ENCODE measurements at regions not wholly inside any gene's neighbourhood (a gene's known extent, or its start where the extent isn't known, plus 50 kb on each side); places are given as distances from the start of the nearest gene placed in this dataset.

DNA sequence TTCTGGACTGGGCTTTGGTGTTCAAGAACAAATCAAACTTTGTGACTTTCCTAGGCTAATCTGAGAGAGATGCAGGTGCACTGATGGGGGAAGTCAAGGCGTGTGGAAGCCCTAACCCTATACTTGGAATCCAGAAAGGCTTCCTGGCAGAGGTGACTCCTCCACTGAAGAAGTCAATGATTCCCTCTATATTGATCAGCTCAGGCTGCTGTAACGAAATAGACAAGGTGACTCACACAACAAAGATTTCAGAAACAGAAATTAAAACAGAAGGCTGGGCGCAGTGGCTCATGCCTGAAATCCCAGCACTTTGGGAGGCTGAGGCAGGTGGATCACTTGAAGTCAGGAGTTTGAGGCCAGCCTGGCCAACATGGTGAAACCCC is 69.6 kb upstream of the GGTA1 start:
- peak; percentile 27 for DNase-seq

GRCh38 chr9:121572581-121572980 is 72.9 kb upstream of the GGTA1 start:
- DNase-seq = no peak

DNA sequence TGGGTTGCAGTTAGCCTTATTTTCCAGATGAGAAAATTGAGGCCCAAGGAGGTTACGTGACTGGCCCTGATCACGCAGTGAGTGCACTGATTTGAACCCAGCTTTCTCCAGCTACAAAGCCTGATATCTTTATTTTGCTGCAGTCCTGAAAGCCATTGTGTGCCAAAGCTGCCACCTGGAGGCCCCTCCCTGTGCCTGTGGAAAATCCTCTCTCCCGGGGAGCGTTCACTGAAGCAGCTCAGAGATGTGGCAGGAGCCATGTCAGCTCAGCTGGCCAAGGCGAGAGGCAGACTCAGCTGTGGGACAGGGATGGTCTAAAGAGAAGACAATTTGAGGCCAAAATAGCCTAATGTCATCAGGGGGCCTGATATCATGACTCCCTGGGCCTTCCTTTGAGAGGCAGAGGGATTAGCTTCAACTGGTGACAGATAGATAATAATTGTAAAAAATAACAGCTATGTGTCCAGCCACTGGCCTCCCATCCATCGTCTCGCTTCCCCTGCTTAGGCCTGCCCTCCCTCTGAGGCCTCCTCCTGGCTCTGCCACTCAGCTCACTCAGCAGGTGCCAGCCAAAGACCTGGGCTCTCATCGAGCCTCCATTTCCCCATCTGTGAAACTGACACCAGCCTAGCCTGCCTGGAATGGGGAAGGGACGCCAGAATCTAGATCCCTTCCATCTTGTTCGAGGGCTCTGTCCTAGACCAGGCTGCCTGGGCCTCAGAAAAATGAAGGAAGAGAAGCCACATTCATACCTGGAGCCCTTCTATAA is 74.3 kb upstream of the GGTA1 start:
- DNase-seq = no peak

DNA sequence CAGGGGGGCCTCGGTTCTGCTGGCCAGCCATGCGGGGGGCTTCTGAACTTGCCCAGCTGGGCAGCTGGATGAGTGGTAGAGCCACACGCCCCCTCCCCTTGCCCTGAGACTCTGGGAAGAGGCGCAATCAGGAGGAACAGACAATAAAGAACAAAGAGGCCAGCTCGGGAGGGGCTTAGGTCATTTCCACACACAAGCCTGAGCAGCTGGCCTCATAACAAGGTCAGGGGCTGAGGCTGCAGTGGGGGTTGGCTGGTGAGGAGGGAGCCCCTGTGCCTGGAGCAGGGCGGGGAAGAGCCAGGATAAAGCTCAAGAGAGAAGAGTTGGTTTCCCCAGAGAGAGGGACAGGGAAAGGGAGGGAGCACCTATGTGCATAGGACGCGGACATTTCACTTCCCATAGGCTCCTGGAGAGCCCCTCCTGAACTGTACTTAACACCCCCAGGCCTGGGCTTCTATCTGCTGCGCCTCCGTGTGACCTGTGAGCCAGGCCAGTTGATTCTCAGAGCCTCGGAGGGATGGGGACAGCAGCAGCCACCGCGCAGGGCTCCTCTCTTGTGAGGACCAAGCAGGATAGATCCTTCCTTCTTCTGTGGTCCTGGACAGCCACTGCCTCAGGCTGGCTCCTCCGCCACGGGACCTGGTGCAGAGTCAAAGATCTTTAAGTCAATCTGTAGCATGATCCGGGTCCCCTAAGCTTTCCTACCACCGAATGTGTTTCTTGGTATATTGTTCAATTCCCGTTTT is 75.3 kb upstream of the GGTA1 start:
- DNase-seq = no peak

DNA sequence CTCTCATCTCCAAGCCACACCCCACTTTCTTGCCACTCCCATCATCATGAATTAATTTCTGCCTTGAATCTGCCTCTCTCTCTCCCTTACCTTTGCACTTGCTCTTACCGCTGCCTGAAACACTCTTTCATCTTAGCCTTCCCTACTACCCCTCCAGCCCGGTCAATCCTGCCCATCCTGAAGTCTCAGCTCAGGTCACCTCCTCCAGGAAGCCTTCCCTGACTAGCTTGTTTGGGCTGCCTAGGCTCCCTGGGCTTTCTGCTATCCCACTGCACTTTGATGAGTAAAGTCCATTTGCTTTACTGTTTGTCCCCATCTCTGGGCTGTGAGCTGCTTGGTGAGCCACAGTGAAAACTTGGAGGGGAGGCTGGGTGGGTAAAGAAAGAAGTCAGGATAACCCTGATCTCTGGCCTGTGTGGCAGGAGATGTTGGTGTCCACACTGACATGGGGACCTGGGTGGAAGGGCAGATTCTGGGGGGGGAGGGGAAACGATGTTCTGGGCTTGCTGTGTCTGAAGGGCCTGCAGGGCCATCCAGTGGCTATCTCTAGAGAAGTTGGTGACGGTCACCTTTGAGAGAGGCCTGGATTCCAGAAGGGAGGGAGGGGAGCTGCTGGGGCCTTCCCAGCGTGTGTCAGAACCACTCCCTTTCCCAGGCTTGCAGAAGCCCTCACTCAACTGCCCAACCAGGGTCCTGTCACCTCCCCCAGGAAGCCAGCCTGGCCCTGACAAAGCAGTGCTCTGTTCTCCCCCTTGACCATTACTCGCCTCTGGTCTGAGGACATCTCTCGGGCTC is 75.0 kb upstream of the DAB2IP start:
- no peak for DNase-seq

DNA sequence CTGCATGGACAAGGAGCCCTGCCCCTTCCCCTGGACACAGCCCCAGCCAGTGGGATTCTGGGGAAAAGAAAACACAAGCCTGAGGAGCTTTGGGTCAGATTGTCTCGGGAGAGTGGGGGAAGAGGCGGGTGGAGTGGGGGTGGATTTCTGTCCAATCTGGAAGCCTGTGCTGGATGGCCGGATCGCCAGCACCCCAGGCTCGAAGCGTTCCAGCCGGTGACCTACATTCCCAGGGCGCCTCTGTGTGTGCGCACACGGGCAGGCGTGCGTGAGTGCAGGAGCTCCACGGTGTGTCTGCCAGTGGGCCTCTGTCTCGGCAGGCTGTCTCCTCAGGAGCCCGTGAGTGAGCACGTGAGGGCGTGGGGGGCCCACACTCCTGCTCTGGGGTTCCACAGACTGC is 74.3 kb upstream of the DAB2IP start:
- no peak for DNase-seq

DNA sequence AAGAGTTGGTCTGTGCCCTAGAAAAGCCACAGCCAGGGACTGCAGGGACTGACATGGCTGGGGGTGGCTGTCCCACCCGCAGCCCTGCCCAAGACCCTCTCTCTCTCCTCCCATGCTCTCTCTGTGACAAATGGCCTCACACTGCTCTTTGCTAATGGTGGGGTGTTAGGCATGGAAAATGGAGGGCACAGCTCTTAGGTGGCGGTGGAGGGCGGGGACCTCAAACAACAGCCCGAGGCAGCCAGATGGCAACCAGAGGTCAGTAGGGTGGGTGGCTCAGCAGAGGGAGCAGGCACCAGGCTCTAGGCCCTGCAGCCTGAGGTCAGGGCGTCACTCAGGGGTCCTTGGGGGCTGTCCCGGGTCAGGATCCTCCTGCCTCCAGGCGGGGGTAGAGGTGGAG is 73.9 kb upstream of the DAB2IP start:
- DNase-seq = no peak

- no peak for DNase-seq
These were observed 69.4 kb upstream of the DAB2IP start for GRCh38 chr9:121581786-121582600.

GRCh38 chr9:121582641-121583040 is 68.8 kb upstream of the DAB2IP start:
- DNase-seq = no peak

- peak; percentile 14 for DNase-seq
These were observed 67.0 kb upstream of the DAB2IP start for GRCh38 chr9:121584421-121584820.

DNA sequence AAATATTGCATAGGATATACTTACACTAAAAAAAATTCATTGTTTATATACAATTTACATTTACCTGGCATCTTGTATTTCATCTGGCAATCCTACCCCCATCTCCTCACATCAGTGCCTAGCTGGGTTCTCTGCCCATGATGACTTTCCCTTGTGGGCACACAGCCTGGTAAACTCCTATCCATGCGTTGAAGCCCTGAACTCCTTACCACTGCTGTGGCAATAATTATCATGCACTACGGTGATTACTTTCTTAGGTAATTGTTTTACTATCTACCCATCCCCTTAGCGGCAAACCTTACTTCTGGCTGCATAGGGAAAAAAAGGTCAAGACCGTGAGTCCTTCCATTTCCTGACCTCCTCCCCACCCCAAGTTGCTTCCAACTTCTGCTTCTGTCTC is 63.6 kb upstream of the DAB2IP start:
- DNase-seq = no peak

- no peak for DNase-seq
These were observed 61.4 kb upstream of the DAB2IP start for GRCh38 chr9:121589986-121590385.

GRCh38 chr9:121592265-121592664 is 59.2 kb upstream of the DAB2IP start:
- DNase-seq = no peak

GRCh38 chr9:121593066-121593465 is 58.4 kb upstream of the DAB2IP start:
- DNase-seq = no peak

DNA sequence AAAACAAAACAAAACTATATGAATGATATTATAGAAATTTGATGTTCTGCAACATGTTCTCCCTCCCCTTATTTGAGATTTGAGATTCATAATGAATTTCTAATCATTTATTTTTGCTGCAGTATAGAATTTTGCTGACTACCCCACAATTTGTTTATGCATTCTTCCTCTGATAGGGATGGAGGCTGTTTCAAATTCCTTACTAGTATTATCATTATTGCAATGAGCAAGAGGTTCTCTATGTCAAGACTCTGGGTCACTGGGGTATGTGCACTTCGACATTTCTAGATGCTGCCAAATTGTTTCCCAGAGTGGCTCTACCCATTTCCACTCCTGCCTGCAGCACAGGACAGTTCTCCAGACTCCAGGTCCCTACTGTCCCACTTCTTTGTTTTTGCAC is 54.9 kb upstream of the DAB2IP start:
- DNase-seq = peak; percentile 13

DNA sequence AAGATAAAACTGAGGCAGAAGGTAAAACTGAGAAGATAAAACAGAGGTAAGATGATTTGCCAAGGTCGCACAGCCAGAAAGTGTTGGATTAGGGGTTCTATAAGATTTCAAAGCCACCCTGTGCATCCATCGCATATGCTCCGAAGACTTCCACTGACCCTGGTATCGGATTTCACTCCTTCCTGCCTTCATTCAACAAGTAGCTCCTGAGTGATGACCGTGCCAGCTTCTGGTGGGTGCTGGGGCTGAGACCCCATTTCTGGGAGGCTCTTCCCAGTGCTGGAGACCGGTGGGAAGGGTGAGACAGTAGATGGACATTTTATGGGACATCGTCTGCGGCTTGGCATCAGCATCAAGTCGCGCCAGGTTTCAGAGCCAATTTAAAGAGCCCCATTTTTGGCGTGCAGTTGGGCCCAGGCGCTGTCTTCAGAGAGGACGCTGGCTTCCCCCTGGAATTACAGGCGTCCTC is 53.7 kb upstream of the DAB2IP start:
- DNase-seq = no peak

GRCh38 chr9:121598167-121598964 is 53.1 kb upstream of the DAB2IP start:
- no peak for DNase-seq

DNA sequence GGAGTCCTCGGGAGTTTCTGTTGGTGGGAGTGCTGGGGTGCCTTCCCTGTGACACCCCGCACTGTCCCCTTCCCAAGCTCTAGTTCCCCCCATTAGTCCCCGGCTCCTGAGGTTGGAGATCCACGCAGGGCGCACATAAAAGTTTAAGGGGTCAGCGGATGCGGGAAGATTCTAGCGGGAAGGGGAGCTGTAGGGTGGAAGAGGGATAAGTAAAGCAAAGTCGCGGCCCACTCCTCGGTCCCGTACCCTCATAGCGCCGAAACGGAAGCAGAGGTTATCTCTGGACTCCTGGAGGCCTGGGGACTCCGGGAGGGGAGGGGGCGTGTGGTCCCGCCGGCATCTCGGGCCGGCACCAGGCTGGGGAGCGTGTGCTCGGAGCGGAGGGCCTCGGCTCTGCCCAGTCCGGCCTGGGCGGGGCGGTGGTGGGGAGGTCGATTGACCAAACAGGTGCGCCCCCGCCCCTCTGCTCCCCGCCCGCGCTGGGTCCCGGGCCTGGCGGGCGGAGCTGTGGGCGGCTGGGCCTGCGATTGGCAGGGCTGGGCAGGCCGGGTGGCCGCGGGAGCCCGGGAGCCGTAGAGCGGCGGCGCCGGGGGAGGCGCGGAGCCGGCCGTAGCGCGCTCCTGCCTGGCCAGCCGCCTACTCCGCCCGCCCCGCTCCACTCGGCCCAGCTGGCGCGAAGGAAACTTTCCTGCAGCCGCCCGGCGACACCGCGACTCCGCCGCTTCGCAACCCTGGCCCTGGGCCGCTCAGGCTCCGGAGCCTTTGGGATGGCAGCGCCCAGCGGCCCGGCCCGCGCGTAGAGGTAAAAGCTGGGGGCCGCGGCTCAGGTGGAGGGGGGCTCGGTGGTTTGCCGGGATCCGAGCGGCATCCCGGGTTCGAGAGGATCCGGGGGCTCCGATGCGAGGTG is 52.2 kb upstream of the DAB2IP start:
- DNase-seq = no peak

DNA sequence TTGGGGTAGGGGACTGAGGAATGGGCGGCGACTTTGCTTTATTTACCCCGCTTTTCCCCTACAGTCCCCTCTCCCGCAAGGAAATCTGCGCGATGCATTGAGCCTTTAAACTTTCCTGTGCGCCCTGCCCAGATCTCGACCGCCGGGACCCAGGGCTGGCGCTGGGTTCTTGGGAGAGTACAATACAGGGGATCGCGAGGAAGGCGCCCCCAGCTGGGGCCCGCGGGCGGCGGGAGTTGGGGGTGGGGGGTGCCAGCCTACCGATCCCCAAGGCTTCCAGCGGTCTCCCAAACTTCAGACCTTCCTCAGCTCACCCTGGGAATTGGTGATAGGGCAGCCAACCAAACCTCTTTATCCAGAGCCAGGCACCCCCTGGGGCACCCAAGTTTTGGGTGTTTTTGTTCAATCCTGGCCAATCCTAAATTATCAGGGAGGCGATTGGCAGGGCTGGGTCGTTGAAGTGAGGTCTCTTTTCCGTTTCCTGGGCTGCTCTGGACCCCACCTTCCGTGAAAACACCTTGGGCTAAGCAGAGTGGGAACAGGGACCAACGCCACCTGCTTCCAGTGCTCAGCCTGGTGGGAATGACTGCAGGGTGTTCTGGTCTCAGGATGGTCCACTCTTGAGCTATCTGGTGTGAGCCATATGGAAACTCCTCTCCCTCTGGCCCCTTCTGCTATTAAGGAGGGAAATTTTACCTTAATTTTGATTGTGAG is 51.4 kb upstream of the DAB2IP start:
- no peak for DNase-seq

- DNase-seq = peak; percentile 30
These were observed 50.2 kb upstream of the DAB2IP start for GRCh38 chr9:121601194-121601593.
